GM21526 (cell line): ENCODE measurements at regions not wholly inside any gene's neighbourhood (a gene's known extent, or its start where the extent isn't known, plus 50 kb on each side); places are given as distances from the start of the nearest gene placed in this dataset.
"Not testable (repeated sequence)": the region's sequence is repeated elsewhere in the genome, so short reads cannot be mapped to it uniquely, and the experiment has no call there.

Source experiments
- ATAC-seq: cut with Tn5 transposase; IDR thresholded peaks from one replicate; pipeline ENCODE4 v1.9.1; 2021; ENCODE audit warnings: moderate library complexity; ENCODE audit not compliant: unreplicated experiment, low FRiP score

DNA sequence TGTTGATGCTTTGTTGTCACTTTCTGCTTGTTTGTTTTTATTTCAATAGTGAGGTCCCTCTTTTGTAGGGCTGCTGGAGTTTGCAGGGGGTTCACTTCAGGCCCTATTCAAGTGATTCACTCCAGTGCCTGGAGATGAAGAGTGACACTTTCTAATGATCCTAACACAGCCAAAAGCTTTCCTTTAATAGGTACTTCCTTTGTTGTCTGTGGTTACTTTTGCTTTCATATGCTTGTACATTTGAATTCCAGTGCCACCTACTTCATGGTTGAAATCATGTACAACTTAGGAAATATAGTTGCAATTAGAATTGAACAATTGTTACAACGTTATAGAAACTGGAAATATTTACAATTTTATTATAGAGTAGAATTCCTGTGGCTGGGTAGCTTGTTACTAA, 466.8 kb upstream of the EPHA3 start:
- no peak for ATAC-seq

DNA sequence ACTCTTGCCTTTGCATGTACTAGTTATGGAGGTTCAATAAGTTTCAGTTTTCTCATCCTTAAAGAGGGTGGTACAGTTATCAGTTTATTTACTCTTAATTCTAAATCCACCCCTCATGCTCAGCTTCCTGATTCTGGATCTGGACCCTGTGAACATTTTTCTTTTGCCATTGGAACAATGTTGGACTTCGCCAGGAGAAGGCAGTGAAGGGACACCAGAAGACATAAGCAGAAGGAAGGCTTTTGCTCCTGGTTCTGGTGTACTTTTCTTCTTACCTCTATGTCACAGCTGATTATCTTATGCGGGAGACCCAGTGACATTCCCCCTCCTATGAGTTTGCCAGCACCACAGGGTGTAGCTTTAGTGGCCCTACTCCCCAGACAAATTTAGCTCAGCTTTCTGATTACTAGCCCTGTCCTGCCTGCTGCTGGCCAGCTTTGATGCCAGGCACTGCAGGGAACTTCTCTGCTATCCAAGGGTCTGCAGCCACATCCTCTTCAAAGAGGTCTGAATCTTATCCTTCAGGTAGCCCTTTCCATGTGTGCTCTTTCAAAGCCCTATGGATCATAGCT, 466.3 kb upstream of the EPHA3 start:
- ATAC-seq, result no peak

DNA sequence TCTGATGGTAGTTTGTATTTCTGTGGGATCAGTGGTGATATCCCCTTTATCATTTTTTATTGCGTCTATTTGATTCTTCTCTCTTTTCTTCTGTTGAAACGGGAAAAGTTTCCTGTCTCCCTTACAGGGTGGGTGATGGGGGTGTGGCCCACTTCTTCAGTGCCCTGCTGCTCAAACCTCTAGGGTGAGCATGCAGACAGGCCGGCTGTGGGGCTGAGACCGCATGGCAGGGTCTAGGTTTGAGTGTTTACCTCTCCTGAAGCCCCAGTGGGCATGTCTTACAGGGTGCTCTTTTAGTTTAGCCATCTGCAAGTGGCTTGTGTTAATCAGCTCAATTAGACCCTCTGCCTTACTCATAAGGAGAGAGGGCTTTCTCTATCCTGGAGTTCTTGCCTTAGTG, 450.0 kb upstream of the EPHA3 start:
- no peak for ATAC-seq

DNA sequence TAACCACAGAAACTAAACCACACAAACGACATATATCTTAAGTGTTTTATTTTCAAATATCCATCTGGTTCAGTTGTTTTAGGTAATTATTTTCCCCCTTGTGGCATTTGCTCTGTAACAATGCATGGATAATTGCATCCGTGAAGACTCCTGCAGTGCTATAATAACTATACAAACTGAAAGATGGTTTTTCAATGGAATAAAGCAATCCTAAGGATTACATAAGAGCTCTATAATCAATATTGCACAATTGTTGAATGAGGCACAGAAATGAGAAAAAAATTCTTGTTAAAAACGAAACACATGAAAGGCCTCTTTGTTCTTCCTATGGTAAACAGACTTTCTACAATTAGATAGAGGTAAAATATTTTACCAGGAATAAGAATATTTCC, 446.0 kb upstream of the EPHA3 start:
- ATAC-seq, result no peak

DNA sequence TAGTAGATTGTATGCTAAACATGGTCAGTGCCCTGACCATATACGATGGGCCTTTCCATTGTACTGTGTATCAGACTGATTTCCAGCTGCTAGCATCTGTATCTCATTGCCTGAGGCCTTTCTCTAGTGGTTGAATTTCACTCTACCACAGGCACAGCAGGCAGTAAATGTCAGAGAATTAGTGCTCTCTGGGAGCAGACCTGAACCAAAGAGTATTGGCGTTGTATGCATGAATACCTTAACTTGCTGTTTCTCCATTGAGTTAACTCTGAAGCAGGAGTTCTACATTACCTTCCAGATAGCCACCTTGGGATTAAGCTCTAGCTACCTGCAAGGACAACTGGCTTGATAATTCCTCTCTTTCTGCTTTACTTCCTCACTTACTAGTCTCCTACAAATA, 439.2 kb upstream of the EPHA3 start:
- no peak for ATAC-seq

DNA sequence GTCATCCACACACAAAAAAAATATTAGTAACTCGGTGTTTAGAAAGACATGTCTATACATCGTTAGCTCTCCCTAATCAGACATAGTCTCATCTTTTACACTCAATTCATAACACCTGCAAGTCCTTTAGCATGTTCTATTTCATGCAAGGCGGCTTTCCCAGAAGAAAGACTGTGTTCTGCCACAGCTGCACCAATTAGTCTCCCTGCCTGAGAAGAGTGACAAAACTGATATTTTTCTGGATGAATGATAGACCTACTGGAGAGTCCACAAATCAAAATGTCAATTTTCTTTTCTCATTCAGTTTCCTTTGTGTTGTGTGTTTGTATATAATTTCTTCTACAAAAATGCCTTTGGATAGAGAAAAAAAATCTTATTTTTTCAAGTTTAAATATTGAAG, 435.8 kb upstream of the EPHA3 start:
- no peak for ATAC-seq

DNA sequence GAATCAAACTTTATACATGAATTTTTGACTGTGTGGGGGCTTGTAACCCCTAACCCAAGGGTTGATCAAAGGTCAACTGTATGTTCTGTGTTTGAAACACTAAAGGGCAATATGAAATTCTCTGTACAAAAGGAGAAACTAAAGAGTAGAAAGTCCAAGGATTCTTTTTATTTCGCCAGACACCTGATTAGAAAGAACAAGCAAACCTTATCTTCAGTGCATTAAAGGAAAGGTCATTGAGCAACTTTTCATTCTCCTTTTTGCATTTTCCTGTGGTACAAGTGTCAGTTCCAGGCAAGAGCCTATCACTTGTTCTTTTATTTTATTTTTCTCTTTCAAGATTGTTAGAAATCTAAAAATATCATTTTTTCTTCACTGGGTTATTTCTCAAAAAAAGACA, 430.1 kb upstream of the EPHA3 start:
- no peak for ATAC-seq

DNA sequence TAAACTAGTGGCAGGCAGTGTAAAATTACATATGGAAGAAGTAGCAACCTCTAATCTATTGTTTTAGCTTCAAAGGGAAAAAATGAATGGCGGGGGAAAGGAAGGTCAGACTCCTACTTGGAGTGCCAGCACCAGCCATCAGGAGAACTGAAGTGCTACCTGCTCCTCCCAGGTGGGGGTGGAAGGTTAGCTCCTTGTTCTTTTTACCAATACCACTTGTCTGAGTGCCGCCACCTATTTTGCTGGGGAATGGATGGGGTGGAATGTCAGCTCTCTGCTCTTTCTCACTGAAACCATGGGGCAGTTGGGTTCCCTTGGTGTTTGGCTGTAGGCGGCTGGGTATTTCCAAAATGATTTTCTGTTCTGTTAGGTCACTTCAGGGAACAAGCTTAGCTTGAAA, 428.7 kb upstream of the EPHA3 start:
- ATAC-seq, result no peak

DNA sequence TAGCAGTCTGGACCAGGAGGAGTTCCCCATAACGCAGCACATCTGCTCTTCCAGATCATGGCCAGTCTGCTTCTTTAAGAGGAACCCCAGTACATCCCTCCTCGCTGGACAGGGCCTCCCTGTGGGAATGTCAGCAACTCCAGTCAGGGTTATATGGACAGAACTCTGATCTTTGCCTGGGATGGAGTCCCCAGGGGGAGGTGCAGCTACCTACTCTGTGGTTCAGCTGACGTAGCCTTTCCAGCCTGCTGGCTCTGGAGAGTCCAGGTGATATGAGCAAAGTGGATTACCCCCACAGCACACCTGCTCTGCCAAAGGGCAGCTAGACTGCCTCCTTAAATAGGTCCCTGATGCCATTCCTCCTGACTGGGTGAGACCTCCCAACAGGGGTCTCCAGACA, 417.1 kb upstream of the EPHA3 start:
- no peak for ATAC-seq

DNA sequence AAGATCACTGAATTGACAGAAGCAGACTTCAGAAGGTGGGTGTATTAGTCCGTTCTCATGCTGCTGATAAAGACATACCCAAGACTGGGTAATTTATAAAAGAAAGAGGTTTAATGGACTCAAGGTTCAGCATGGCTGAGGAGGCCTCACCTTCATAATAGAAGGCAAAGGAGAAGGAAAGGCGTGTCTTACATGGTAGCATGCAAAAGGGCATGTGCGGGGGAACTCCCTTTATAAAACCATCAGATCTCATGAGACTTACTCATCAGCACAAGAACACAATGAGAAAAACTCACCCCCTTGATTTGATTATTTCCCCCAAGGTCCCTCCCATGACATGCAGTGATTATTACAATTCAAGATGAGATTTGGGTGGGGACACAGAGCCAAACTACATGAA, 416.3 kb upstream of the EPHA3 start:
- ATAC-seq, result no peak

DNA sequence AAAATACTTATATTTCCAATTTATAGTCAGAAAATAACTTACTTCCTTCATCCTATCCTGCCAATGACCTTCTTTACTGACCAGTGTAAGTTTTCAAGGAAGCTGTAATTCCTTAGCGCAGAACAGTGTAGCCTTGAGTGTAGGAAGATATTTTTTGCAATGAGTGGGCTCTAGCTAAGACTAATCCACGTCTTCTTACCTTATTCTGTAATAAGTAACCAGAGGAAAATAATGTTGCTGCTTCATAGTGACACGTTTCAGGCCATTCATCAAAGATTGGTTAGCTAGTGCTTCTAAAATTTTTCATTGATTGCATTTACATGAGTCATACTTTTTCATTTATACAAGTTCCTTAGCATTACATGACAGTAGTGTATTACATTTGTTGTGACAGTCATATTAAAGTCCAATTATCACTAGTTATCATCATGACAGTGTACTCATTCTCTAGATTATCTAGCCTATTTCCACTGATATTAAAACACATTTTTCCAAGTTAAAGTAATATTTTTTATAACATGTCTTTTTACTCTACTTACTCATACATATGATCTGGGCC, 403.8 kb upstream of the EPHA3 start:
- ATAC-seq, result no peak

DNA sequence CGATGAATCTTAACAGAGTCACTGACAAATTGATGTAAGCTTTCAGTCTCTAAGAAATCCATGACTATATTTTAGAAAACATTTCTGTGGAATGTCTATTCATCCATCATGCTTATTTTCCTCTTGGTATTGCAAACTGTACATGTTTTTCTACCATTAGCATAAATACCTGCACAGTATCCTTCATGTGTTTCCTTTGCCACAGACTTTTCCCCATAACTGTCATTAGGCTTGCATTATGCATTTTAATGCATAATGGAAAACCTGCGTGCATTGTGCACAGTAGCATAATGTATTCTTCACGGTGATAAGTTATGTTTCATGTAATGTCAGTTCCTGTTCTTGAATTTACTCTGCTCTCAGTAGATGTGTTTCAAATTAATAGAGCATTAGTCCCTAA, 403.1 kb upstream of the EPHA3 start:
- no peak for ATAC-seq

DNA sequence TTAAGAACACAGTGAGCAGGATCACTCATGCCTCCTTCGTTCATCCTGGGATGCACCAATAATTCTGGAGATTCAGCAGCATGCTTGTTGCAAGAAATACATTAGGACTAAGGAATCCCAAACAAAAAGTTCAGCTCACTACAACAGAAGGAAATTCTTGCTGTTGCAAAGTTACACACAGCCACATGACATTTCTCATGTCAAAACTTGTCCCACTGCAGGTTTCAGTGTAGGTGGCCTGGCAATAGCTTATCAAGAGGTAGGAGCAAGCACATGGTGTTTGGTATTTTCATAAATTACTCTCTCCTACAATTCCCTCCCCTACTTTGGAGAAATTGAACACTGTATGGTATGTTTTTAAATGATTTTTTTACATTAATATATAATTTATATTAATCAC, 399.6 kb upstream of the EPHA3 start:
- no peak for ATAC-seq

DNA sequence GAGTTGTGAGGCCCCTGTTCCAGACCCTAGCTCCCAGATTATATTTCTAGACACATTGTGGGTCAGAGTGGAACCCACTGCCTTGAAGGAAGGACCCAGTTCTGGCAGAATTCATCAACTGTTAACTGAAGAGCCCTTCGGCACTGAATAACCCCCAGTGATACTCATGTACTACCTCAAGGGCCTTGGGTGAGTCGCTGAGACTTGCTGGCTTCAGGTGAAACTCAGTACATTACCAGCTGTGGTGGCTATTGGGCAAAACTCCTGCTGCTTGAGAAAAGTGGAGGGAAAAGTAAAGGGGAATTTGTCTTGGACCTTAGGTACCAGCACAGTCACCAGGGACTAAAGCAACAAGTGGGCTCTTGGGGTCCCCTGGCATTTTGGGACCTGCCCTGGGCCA, 394.9 kb upstream of the EPHA3 start:
- ATAC-seq, result no peak

DNA sequence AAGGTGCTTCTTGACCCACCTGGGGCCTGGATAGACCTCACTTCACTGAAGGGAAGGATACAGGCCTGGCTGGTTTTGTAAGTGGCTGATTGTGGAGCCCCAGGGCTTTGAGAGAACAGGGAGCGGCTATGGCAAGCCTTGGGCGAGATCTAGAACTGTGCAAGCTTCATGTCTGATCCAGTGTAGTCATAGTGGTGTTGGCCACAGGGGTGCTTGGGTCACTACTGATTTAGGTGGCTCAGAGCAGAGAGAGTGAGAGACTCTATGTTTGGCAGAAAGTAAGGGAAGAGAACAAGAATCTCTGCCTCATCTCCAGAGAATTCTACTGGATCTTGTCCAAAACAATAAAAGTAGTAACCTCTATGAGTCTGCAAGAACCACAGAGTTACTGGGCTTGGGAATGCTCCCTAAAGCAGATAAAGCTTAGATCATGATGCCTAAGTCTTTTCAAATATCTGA, 394.2 kb upstream of the EPHA3 start:
- ATAC-seq, result no peak

DNA sequence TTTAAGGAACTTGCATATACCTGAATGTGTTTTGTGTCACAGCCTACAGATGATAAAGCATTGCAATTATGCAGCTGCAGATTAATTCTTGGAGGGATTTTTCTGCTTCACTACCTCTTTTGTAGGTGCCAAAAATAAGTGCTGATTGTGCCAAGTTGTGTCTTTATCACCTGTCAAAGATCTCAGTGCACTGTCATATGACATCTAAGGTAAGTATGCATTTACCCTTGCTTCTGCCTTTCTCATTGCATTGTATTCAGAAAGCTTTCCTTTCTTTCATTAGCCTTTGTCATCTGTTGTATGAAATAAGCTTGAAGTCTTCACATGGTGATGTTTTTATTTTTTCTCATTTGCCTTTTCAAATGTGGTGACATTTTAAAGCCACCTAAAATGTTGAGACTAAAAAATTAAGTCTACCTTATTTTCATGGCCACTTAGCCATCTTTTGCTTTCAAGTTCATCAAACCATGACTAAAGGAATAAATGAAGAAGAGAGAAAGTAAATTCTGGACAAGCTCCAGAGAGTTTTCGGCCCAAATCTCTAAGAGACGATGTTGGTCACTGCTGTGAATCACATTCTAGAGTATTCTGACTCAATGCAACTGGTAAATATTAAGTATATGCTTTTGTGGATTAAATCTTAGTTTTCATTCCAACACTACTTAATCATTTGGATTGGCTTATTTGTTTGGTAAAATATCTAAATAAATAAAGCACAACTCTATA, 381.8 kb upstream of the EPHA3 start:
- no peak for ATAC-seq

DNA sequence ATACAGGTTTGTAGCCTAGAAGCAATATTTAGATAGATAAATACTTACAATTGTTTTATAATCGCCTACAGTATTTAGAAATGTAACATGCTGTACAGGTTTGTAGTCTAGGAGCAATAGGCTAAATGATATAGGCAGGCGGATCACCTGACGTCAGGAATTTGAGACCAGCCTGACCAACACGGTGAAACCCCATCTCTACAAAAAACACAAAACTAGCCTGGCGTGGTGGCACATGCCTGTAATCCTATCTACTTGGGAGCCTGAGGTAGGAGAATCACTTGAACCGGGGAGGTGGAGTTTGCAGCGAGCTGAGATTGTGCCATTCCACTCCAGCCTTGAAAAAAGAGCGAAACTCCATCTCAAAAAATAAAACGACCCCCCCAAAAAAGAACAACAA, 375.2 kb upstream of the EPHA3 start:
- ATAC-seq, result no peak

DNA sequence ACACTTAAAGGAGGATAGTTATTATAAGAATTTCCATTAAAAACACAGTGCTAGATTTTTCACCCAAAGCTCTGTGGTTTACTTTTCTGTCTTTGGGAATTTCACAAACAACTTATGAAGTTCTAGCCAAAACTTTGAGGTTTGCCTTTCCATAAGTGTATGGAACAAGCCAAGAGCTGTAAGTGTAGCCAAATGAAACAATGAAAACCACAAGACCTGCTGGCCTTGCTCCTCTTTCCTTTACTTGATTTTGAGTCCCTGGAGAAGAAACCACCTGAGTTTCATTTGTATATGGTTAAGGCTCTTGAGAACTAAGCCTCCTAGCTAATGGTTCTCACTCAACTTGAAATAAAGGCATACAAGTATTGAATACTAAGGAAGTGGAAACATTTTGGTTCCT, 365.3 kb upstream of the EPHA3 start:
- no peak for ATAC-seq

DNA sequence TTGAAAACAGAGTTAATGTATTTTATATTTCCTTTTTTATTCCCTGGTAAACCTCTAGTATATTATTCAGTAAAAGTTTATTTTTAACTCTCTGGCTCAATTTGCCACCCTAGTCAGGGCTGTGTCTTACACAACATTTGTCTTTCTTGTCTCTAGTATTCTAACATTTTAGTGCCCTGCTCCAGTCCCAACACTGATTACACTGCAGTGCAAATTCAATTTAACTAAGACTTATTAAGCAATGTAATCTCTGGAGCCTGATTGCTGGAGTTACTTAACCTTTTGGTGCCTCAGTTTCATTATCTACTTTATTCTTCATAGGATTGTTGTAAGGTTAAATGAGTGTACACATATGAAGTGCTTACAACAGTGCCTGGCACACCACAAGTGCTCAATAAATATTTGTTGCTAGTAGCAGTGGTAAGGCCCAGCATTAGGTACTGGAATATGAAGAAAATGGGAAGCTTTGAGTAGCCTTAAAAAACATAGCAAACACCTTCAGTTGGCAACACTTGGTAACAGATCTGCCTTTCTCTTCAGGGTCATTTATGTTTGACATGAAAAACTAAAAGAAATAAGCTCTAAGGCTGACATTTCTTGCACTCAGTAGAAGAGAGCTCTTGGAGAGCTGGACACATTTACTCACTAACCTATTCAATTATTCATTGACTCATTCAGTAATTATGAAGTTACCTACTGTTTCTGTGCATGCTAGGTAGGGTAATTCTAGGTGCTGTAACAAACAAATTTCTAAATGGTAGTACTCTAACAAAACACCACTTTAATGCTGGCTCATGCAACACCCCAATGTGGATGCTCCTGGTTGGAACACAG, 364.5 kb upstream of the EPHA3 start:
- no peak for ATAC-seq

DNA sequence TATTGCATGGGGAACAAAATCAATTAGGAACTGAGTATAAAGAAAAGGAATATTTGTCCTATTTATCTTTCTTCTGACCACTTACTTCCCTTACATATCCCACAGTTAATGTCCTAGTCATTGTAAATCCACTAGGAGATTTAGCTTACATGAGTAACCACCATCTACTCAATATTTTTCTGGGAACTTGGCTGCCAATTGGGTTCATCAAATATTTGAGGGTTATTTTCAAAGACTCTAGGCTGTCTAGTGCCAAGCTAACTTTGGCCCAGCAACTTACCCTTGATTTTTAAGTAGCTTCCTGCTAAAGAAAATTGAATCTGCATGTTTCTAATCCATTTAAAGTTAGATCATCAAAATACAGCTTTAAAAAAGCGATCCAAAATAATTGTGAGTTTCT, 362.5 kb upstream of the EPHA3 start:
- no peak for ATAC-seq

DNA sequence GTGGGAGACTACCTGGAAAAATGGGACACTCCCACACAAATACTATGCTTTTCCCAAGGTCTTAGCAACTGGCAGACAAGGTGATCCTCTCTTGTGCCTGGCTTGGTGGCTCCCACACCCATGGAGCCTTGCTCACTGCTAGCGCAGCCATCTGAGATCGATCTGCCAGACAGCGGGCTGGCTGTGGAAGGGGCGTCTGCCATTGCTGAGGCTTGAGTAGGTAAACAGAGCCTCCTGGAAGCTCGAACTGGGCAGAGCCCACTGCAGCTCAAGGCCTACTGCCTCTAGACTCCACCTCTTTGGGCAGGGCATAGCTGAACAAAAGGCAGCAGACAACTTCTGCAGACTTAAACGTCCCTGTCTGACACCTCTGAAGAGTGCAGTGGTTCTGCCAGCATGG, 360.3 kb upstream of the EPHA3 start:
- not testable (repeated sequence) for ATAC-seq
